HG02943 (cell line): ENCODE measurements at regions not wholly inside any gene's neighbourhood (a gene's known extent, or its start where the extent isn't known, plus 50 kb on each side); places are given as distances from the start of the nearest gene placed in this dataset.

Experiments used
- ATAC-seq: cut with Tn5 transposase; IDR thresholded peaks from one replicate; pipeline ENCODE4 v1.9.1; 2021; ENCODE audit warnings: mild to moderate bottlenecking, low read depth, moderate library complexity; ENCODE audit not compliant: unreplicated experiment

DNA sequence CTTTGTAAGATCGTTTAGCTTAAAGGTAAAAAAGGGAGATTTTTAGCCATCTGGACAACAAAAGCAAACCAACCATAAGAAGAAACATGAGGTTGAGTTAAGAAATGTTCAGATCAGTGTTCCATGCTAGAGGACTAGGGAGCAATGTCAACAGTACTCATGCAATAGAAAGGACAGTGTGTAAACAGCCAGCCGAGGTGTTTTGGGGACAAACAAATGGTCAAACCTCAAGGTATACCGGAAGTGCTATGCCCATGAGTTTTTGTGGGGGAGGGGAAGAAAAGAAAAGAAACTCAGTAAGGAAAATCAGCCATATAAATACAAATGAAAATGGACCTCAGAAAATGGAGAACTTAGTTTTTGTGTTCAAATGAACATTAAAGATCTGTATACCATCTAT is 289.5 kb upstream of the GRM7 start:
- ATAC-seq: no peak

- ATAC-seq: no peak
These were observed 283.3 kb upstream of the GRM7 start for GRCh38 chr3:6577584-6577983.

DNA sequence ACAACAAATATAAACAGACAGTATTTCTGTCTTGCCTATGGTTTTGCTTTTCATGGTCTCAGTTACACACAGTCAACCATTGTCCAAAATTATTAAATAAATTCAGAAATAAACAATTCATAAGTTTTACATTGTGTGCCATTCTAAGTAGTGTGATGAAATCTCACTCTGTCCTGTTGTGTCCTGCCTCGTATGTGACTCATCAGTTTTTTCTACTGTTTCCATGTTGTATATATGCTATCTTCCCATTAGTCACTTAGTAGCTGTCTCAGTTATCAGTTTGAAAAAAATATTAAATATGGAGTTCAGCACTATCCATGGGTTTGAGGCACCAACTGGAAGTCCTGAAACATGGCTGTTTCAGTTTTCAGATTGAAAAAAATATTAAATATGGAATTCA is 282.4 kb upstream of the GRM7 start:
- no peak for ATAC-seq

- no peak for ATAC-seq
These were observed 280.1 kb upstream of the GRM7 start for GRCh38 chr3:6580808-6581207.

GRCh38 chr3:6585360-6585759 is 275.6 kb upstream of the GRM7 start:
- ATAC-seq: no peak

DNA sequence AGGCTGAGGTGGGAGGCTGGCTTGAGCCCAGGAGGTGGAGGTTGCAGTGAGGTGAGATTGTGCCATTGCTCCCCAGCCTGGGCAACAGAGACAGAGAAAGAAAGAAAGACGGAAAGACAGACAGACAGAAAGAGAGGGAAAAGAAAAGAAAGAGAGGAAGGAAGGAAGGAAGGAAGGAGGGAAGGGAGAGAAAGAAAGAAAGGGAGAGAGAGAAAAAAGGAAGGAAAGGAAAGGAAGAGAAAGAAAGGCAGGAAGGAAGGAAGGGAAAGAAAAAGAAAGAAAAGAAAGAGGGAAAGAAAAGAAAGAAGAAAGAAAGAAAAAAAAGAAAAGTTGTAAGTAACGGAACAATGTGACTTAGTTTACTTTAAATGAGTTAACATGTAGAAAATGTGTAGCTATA is 260.7 kb upstream of the GRM7 start:
- ATAC-seq: no peak

- ATAC-seq: no peak
These were observed 259.5 kb upstream of the GRM7 start for GRCh38 chr3:6601374-6601773.

- no peak for ATAC-seq
These were observed 258.6 kb upstream of the GRM7 start for GRCh38 chr3:6602329-6602728.

GRCh38 chr3:6605227-6605626 is 255.7 kb upstream of the GRM7 start:
- ATAC-seq: no peak

GRCh38 chr3:6608843-6609242 is 252.1 kb upstream of the GRM7 start:
- ATAC-seq: no peak

DNA sequence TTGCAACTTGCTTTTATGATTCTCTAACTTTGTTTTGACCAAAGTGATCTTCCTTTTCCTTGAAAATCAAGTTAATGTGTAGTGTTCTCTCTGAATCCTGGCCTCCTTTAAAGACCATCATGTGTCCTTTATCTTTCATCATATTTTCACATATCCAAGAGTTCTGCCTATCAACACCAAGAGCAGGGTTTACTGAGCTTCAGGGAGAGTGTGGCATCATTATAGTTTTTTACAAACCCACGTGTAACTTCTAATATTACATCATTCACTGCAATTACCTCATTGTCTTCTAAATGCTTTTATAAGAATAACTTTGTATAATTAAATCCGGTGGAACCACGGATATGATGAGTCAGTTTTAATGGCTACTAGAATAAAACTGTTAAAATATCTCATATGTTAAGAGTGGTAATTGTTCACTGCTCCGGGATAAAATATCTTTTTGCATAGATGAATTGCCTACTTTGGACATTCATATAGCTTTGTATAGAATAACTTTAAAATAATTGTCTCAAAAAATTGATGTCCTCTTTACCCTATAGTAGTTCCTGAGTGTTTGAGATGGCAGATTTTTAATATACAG is 248.8 kb upstream of the GRM7 start:
- no peak for ATAC-seq

DNA sequence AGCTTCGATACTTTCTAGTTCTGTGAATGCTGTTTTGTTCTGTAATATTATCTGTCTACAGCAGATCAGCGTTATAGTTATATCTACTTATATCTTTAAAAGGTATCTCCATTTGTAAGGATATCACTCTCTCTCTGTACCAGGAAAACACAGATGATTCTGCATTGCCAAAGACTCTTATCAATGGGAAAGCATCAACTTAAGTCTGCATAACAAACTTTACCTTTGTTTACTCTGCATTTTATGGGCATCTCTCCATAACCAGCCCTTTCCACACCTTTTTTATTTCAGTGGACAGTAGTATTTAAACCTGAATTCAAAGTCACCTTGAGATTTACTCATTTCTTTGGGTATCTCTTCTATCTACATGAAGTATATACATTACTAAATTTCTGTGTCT is 238.7 kb upstream of the GRM7 start:
- no peak for ATAC-seq

GRCh38 chr3:6622712-6623111 is 238.2 kb upstream of the GRM7 start:
- ATAC-seq: no peak

- ATAC-seq: no peak
These were observed 229.5 kb upstream of the GRM7 start for GRCh38 chr3:6631376-6631775.

DNA sequence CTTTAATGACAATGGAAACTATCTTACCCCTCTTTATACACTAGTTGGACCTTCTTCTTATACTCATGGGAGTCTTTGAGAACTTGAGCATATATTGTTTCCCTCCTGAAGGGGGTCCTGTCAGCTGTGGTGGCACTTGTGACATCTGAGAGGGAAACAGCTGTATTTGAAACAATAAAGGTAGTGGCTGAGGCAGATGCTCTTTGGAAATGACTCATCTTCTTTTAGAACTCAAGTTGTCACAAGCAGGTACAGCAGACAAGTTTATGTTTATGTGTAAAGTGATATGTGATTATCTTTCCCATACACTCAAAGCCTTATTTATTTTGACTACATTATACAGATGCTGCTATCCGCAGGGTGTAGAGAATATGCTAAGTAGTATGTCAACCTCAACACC is 220.0 kb upstream of the GRM7 start:
- ATAC-seq: no peak

DNA sequence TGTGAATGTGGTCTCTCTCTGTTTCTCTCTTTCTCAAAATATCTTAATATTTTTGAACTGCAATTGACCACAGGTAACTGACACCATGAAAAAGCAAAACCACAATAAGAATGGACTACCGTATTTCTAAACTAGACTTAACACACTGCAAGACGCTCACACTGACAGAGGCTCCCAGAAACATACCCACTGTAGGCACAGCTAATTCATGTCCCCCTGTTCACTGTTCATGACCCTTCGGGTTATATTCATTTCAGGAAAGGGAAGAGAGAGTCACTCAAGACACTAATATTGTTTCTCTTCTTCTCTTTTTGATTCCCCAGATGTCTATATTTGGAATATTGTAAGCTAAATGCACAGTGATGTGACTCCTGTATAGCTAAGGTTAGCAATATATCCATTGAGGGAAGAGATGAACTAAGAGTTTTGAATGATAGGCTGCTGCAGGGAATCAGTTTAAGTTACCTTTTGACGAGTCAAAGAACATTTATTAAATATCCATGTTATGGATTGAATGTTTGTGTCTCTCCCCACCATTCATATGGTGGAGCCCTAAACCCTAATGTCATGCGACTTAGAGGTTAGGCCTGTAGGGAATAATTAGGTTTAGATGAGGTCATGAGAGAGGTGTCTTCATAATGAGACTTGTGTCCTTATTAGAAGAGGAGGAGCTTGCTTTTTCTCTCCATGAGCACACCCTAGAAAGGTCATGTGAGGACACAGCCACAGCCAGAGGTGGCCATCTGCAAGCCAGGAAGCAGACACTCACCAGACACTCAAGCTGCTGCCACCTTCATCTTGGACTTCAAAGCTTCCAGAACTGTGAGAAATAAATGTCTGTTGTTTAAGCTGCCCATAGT is 216.6 kb upstream of the GRM7 start:
- ATAC-seq: no peak

- ATAC-seq: no peak
These were observed 206.2 kb upstream of the GRM7 start for GRCh38 chr3:6654670-6655069.

- ATAC-seq: no peak
These were observed 205.6 kb upstream of the GRM7 start for GRCh38 chr3:6655275-6655674.

DNA sequence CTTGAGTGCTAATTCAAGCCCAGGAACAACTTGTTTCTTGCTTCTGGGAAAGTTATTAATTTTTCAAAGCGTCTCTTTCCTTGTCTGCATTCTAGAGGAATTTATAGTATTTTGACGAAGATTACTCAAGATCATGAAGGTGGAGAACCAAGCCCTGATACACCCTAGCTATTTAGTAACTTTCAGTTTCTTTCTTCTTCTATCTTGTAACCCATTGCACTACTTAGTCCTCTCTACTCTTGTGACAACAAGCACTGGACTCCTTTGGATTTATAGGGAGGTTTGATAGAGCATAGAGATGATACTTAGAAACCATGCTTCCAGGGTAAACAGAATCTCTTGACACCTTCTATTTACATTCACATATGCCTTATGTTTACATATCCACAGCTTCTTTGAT is 203.3 kb upstream of the GRM7 start:
- ATAC-seq: no peak

GRCh38 chr3:6667354-6667753 is 193.6 kb upstream of the GRM7 start:
- no peak for ATAC-seq

GRCh38 chr3:6671363-6671762 is 189.6 kb upstream of the GRM7 start:
- ATAC-seq: no peak

DNA sequence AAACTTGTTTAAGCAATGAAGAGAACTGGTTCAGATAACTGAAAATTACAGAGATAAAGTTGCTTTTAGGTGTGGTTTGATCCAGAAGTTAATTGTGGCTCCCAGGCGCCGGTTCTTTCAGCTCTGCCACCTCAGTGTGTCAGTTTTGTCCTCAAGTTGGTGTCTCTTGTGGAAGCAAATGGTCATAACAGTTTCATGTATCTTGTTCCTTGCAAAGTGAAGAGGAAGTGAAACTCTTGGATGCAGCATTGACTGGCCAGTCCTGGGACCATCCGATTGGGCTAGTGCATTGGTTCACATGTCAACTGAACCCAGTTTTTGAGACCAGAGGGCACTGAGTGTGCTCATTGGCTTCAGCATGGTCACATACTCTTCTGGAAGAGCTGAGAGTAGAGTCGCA is 181.4 kb upstream of the GRM7 start:
- ATAC-seq: peak; percentile 38
